ENCODE measurements at regions not wholly inside any gene's neighbourhood (a gene's known extent, or its start where the extent isn't known, plus 50 kb on each side); places are given as distances from the start of the nearest gene placed in this dataset.

DNA sequence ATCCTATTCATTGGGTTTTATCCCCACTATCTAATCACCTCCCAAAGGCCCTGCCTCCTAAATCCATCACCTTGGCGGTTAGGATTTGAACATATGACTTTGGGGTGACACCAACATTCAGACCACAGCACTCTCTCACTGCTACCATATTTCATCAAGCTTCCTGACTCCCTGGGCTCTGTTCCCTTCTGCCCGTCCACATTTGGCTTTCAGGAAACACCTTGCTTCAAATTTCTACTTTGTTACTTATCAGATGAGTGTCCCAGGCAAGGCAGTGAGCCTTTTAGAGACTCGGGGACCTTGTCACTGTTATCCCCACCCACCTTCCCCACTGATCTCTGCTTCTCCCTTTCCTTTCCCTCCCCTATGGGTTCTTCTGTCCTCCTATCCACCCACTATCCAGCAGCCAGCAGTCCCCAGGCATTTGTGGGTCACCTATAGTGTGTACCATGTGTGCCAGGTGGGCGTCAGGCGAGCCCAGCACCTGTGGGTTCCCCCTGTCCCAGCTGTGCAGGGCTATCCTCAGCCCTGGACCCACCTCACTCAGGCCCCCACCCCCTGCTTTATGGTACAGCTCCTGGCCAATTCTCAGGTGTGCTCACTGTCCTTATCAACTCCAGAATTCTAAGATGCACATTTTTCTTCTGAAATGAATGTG lies 230.9 kb downstream of the LOXHD1 start:
- DNase-seq (ENCODE audit: extremely low spot score, unreplicated experiment) = no peak
- Mint-ChIP-seq H3K27me3 (ENCODE audit: unreplicated experiment) (peaks cover 37% of the 10 kb centered on the region), H3K27ac (ENCODE audit: unreplicated experiment) (no peak overlapping the region), H3K36me3 (ENCODE audit: unreplicated experiment) (no peaks in the 10 kb centered on the region), H3K9me3 (ENCODE audit: unreplicated experiment) (no peaks in the 10 kb centered on the region), H3K4me1 (ENCODE audit: unreplicated experiment) (peaks cover 2% of the 10 kb centered on the region), H3K4me3 (ENCODE audit: unreplicated experiment) (no peak overlapping the region)
- TF ChIP-seq, protein P1, sequence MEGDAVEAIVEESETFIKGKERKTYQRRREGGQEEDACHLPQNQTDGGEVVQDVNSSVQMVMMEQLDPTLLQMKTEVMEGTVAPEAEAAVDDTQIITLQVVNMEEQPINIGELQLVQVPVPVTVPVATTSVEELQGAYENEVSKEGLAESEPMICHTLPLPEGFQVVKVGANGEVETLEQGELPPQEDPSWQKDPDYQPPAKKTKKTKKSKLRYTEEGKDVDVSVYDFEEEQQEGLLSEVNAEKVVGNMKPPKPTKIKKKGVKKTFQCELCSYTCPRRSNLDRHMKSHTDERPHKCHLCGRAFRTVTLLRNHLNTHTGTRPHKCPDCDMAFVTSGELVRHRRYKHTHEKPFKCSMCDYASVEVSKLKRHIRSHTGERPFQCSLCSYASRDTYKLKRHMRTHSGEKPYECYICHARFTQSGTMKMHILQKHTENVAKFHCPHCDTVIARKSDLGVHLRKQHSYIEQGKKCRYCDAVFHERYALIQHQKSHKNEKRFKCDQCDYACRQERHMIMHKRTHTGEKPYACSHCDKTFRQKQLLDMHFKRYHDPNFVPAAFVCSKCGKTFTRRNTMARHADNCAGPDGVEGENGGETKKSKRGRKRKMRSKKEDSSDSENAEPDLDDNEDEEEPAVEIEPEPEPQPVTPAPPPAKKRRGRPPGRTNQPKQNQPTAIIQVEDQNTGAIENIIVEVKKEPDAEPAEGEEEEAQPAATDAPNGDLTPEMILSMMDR (IDR thresholded peaks at IDR 0.05) = no peak

DNA sequence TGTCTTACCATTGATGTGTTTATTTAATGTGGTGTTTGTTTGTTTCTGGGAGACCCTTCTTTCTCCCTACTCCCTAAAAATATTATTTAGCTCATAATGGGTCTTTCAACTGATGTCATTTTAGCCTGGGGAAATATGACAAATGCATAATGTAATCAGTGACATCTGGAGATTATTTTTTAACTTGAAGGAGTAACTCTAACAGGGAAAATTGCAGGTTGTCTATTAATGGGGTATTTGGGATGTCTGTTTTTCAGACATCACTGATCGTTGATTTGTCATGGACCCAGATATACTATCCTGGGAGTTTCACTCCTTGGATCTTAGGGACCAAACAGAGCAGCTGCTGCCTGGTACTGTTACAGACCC lies 230.4 kb downstream of the LOXHD1 start:
- Mint-ChIP-seq H3K9me3 (ENCODE audit: unreplicated experiment) (no peaks in the 10 kb centered on the region), H3K4me1 (ENCODE audit: unreplicated experiment) (peaks cover 2% of the 10 kb centered on the region)

More for the DNA sequence above, 230.4 kb downstream of the LOXHD1 start:
- no peak for DNase-seq (ENCODE audit: extremely low spot score, unreplicated experiment)
- no peak overlapping the region for H3K4me3 Mint-ChIP-seq (ENCODE audit: unreplicated experiment)
- peaks cover 40% of the 10 kb centered on the region for H3K27me3 Mint-ChIP-seq (ENCODE audit: unreplicated experiment)
- TF ChIP-seq, protein P1 (IDR thresholded peaks at IDR 0.05) = no peak
- no peak overlapping the region for H3K27ac Mint-ChIP-seq (ENCODE audit: unreplicated experiment)
- H3K36me3 Mint-ChIP-seq (ENCODE audit: unreplicated experiment) = no peaks in the 10 kb centered on the region

All from osteocyte (in vitro differentiated cells).